NCI-H2196 (cell line): ENCODE measurements at regions not wholly inside any gene's neighbourhood (a gene's known extent, or its start where the extent isn't known, plus 50 kb on each side); places are given as distances from the start of the nearest gene placed in this dataset.

Experiments used
- DNase-seq: peaks from one replicate; lab custom pipeline; 2025; ENCODE audit not compliant: unreplicated experiment; lab: John Stamatoyannopoulos, UW

- no peak for DNase-seq
Observed at GRCh38 chr3:31140470-31140869, 246.0 kb upstream of the GADL1 start.

GRCh38 chr3:31142139-31142538 is 247.7 kb upstream of the GADL1 start:
- DNase-seq = no peak

- no peak for DNase-seq
Observed at GRCh38 chr3:31142543-31142942, 248.1 kb upstream of the GADL1 start.

GRCh38 chr3:31145062-31145461 is 250.6 kb upstream of the GADL1 start:
- DNase-seq = no peak

- DNase-seq = no peak
Observed at GRCh38 chr3:31147550-31147949, 253.1 kb upstream of the GADL1 start.

GRCh38 chr3:31157047-31157694 is 262.7 kb upstream of the GADL1 start:
- no peak for DNase-seq

- DNase-seq = no peak
Observed at GRCh38 chr3:31157893-31158620, 263.6 kb upstream of the GADL1 start.

- DNase-seq = no peak
Observed at GRCh38 chr3:31159331-31160039, 265.0 kb upstream of the GADL1 start.

GRCh38 chr3:31161889-31162288 is 267.4 kb upstream of the GADL1 start:
- no peak for DNase-seq

GRCh38 chr3:31164381-31164780 is 269.9 kb upstream of the GADL1 start:
- no peak for DNase-seq

- DNase-seq = no peak
Observed at GRCh38 chr3:31165399-31165860, 271.0 kb upstream of the GADL1 start.

- no peak for DNase-seq
Observed at GRCh38 chr3:31166249-31166885, 271.9 kb upstream of the GADL1 start.

- no peak for DNase-seq
Observed at GRCh38 chr3:31167666-31168065, 273.2 kb upstream of the GADL1 start.

GRCh38 chr3:31170932-31171670 is 276.6 kb upstream of the GADL1 start:
- DNase-seq = no peak

GRCh38 chr3:31172336-31172735 is 277.9 kb upstream of the GADL1 start:
- no peak for DNase-seq

GRCh38 chr3:31173118-31173718 is 278.8 kb upstream of the GADL1 start:
- DNase-seq = no peak

GRCh38 chr3:31174079-31174478 is 279.6 kb upstream of the GADL1 start:
- DNase-seq = no peak

- DNase-seq = no peak
Observed at GRCh38 chr3:31176045-31176444, 281.6 kb upstream of the GADL1 start.

GRCh38 chr3:31178467-31178866 is 284.0 kb upstream of the GADL1 start:
- DNase-seq = no peak

- no peak for DNase-seq
Observed at GRCh38 chr3:31179768-31180167, 285.3 kb upstream of the GADL1 start.
